HL-60 (cell line): ENCODE measurements at regions not wholly inside any gene's neighbourhood (a gene's known extent, or its start where the extent isn't known, plus 50 kb on each side); places are given as distances from the start of the nearest gene placed in this dataset.

Source experiments
- POLR2AphosphoS5 ChIP-seq: IDR thresholded peaks from 2 replicates; pipeline ENCODE4 v1.6.1; 2012; ENCODE audit warnings: low read depth
- TF ChIP-seq, protein P1 (sequence below): IDR thresholded peaks from 2 replicates; pipeline ENCODE4 v1.6.1; 2012; ENCODE audit warnings: low read depth; ENCODE audit not compliant: insufficient replicate concordance
- TF ChIP-seq, protein P2 (sequence below): IDR thresholded peaks from one replicate; pipeline ENCODE4 v1.5.1; 2011; ENCODE audit warnings: low read length, control low read depth, inconsistent platforms; ENCODE audit not compliant: insufficient read depth

DNA sequence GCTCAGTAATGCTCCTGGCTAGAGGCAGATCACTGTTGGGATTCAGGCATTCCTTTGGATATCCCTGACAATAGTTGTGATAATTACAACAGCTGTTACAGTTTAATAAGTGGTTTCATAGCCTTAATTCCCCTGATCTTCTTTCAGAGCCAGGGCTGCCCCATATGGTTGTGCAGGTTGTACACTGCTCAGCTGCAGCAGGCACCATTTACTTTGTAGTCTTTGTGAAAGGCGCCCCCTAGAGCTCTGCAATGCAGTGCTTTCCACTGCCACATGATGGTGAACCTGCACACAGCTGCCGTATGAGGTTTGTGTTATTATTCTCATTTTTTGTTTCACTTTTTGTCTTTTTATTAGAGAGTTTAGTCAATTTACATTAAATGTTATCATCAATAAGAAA, 239.1 kb downstream of the KCNS3 start:
- TF ChIP-seq, protein P1, sequence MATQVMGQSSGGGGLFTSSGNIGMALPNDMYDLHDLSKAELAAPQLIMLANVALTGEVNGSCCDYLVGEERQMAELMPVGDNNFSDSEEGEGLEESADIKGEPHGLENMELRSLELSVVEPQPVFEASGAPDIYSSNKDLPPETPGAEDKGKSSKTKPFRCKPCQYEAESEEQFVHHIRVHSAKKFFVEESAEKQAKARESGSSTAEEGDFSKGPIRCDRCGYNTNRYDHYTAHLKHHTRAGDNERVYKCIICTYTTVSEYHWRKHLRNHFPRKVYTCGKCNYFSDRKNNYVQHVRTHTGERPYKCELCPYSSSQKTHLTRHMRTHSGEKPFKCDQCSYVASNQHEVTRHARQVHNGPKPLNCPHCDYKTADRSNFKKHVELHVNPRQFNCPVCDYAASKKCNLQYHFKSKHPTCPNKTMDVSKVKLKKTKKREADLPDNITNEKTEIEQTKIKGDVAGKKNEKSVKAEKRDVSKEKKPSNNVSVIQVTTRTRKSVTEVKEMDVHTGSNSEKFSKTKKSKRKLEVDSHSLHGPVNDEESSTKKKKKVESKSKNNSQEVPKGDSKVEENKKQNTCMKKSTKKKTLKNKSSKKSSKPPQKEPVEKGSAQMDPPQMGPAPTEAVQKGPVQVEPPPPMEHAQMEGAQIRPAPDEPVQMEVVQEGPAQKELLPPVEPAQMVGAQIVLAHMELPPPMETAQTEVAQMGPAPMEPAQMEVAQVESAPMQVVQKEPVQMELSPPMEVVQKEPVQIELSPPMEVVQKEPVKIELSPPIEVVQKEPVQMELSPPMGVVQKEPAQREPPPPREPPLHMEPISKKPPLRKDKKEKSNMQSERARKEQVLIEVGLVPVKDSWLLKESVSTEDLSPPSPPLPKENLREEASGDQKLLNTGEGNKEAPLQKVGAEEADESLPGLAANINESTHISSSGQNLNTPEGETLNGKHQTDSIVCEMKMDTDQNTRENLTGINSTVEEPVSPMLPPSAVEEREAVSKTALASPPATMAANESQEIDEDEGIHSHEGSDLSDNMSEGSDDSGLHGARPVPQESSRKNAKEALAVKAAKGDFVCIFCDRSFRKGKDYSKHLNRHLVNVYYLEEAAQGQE, result no peak
- TF ChIP-seq, protein P2, sequence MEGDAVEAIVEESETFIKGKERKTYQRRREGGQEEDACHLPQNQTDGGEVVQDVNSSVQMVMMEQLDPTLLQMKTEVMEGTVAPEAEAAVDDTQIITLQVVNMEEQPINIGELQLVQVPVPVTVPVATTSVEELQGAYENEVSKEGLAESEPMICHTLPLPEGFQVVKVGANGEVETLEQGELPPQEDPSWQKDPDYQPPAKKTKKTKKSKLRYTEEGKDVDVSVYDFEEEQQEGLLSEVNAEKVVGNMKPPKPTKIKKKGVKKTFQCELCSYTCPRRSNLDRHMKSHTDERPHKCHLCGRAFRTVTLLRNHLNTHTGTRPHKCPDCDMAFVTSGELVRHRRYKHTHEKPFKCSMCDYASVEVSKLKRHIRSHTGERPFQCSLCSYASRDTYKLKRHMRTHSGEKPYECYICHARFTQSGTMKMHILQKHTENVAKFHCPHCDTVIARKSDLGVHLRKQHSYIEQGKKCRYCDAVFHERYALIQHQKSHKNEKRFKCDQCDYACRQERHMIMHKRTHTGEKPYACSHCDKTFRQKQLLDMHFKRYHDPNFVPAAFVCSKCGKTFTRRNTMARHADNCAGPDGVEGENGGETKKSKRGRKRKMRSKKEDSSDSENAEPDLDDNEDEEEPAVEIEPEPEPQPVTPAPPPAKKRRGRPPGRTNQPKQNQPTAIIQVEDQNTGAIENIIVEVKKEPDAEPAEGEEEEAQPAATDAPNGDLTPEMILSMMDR, result peak; percentile 41
- TF ChIP-seq POLR2AphosphoS5, result no peak
